ENCODE measurements at regions not wholly inside any gene's neighbourhood (a gene's known extent, or its start where the extent isn't known, plus 50 kb on each side); places are given as distances from the start of the nearest gene placed in this dataset.

- Histone ChIP-seq H3K9me2 (no peaks in the 10 kb centered on the region), H3K27ac (ENCODE audit: low read depth in 2 of 2, low read length in 1 of 2) (no peak overlapping the region), H3K27me3 (ENCODE audit: insufficient read depth) (no peaks in the 10 kb centered on the region), H3K4me1 (ENCODE audit: control insufficient read depth in 1 of 2, insufficient read depth in 2 of 2, low read depth in 1 of 2, low read length in 1 of 2) (no peaks in the 10 kb centered on the region), H3K9ac (no peak overlapping the region), H3K79me2 (ENCODE audit: insufficient read depth) (no peaks in the 10 kb centered on the region), H2AFZ (ENCODE audit: low read depth) (no peak overlapping the region), H3K36me3 (replicated peaks in 1 of 2; ENCODE audit: control insufficient read depth in 1 of 2, insufficient read depth in 2 of 2, low read length in 1 of 2) (no peaks in the 10 kb centered on the region), H3F3A (replicated peaks; ENCODE audit: insufficient read depth) (no peaks in the 10 kb centered on the region), H3K4me2 (no peak overlapping the region), H4K20me1 (ENCODE audit: insufficient read depth) (no peaks in the 10 kb centered on the region), H3K4me3 (ENCODE audit: low read depth in 2 of 2, low read length in 1 of 2) (no peak overlapping the region), H3K9me3 (no peaks in the 10 kb centered on the region; the same call in 1 of the 2 replicates)
- TF ChIP-seq YY1 (IDR thresholded peaks at IDR 0.05; ENCODE audit: low read depth): no peak
- no peak for TF ChIP-seq EZH2phosphoT487 (IDR thresholded peaks at IDR 0.05; ENCODE audit: borderline replicate concordance, low read depth)
- no peak for TF ChIP-seq CHD2 (IDR thresholded peaks at IDR 0.05; ENCODE audit: low read length, partially characterized antibody)
- no peak for TF ChIP-seq RAD21 (IDR thresholded peaks at IDR 0.05; ENCODE audit: low read length)
- TF ChIP-seq RXRA (IDR thresholded peaks at IDR 0.05; ENCODE audit: borderline replicate concordance, low read depth): no peak
- TF ChIP-seq, protein P1, sequence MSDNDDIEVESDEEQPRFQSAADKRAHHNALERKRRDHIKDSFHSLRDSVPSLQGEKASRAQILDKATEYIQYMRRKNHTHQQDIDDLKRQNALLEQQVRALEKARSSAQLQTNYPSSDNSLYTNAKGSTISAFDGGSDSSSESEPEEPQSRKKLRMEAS (IDR thresholded peaks at IDR 0.05; ENCODE audit: low read depth): no peak
- TF ChIP-seq TEAD4 (IDR thresholded peaks at IDR 0.05; ENCODE audit: borderline replicate concordance, insufficient read depth): no peak
- TF ChIP-seq, protein P2, sequence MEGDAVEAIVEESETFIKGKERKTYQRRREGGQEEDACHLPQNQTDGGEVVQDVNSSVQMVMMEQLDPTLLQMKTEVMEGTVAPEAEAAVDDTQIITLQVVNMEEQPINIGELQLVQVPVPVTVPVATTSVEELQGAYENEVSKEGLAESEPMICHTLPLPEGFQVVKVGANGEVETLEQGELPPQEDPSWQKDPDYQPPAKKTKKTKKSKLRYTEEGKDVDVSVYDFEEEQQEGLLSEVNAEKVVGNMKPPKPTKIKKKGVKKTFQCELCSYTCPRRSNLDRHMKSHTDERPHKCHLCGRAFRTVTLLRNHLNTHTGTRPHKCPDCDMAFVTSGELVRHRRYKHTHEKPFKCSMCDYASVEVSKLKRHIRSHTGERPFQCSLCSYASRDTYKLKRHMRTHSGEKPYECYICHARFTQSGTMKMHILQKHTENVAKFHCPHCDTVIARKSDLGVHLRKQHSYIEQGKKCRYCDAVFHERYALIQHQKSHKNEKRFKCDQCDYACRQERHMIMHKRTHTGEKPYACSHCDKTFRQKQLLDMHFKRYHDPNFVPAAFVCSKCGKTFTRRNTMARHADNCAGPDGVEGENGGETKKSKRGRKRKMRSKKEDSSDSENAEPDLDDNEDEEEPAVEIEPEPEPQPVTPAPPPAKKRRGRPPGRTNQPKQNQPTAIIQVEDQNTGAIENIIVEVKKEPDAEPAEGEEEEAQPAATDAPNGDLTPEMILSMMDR (IDR thresholded peaks at IDR 0.05): no peak
- TF ChIP-seq, protein P3, sequence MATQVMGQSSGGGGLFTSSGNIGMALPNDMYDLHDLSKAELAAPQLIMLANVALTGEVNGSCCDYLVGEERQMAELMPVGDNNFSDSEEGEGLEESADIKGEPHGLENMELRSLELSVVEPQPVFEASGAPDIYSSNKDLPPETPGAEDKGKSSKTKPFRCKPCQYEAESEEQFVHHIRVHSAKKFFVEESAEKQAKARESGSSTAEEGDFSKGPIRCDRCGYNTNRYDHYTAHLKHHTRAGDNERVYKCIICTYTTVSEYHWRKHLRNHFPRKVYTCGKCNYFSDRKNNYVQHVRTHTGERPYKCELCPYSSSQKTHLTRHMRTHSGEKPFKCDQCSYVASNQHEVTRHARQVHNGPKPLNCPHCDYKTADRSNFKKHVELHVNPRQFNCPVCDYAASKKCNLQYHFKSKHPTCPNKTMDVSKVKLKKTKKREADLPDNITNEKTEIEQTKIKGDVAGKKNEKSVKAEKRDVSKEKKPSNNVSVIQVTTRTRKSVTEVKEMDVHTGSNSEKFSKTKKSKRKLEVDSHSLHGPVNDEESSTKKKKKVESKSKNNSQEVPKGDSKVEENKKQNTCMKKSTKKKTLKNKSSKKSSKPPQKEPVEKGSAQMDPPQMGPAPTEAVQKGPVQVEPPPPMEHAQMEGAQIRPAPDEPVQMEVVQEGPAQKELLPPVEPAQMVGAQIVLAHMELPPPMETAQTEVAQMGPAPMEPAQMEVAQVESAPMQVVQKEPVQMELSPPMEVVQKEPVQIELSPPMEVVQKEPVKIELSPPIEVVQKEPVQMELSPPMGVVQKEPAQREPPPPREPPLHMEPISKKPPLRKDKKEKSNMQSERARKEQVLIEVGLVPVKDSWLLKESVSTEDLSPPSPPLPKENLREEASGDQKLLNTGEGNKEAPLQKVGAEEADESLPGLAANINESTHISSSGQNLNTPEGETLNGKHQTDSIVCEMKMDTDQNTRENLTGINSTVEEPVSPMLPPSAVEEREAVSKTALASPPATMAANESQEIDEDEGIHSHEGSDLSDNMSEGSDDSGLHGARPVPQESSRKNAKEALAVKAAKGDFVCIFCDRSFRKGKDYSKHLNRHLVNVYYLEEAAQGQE (IDR thresholded peaks at IDR 0.05; ENCODE audit: low read depth, low read length): no peak
- no peak for TF ChIP-seq GABPA (IDR thresholded peaks at IDR 0.05; ENCODE audit: low read depth)
- no peak for TF ChIP-seq MXI1 (IDR thresholded peaks at IDR 0.05; ENCODE audit: low read depth, low read length)
- TF ChIP-seq RCOR1 (IDR thresholded peaks at IDR 0.05; ENCODE audit: low read length): no peak
- no peak for TF ChIP-seq SIN3A (IDR thresholded peaks at IDR 0.05; ENCODE audit: borderline replicate concordance, low read depth, low read length)
- no peak for TF ChIP-seq TCF12 (IDR thresholded peaks at IDR 0.05)
- no peak for TF ChIP-seq FOXJ3 (CRISPR knock-in tag; IDR thresholded peaks at IDR 0.05)
- TF ChIP-seq ELF1 (IDR thresholded peaks at IDR 0.05): no peak
- TF ChIP-seq USF2 (IDR thresholded peaks at IDR 0.05; ENCODE audit: borderline replicate concordance, low read depth, low read length): no peak
- no peak for TF ChIP-seq JUND (IDR thresholded peaks at IDR 0.05)
- TF ChIP-seq, protein P4, sequence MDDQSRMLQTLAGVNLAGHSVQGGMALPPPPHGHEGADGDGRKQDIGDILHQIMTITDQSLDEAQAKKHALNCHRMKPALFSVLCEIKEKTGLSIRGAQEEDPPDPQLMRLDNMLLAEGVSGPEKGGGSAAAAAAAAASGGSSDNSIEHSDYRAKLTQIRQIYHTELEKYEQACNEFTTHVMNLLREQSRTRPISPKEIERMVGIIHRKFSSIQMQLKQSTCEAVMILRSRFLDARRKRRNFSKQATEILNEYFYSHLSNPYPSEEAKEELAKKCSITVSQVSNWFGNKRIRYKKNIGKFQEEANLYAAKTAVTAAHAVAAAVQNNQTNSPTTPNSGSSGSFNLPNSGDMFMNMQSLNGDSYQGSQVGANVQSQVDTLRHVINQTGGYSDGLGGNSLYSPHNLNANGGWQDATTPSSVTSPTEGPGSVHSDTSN (IDR thresholded peaks at IDR 0.05): no peak
- no peak for TF ChIP-seq FOXM1 (IDR thresholded peaks at IDR 0.05; ENCODE audit: low read depth)
- ChIA-PET CTCF (interaction anchor here (0.6 to 0.9 kb wide), 2 partner anchors 14 to 502 kb away, joined by 3 to 4 read pairs; no protein-coding TSS in a partner anchor), POLR2A (no interaction called here)
- 44% methylated on average over 4 of the region's 4 CpGs for WGBS (ENCODE audit: low lambda C conversion rate)
- DNase-seq: no peak
These were observed 66.3 kb downstream of the MYCN start for GRCh38 chr2:16006537-16007166.
